ENCODE measurements at regions not wholly inside any gene's neighbourhood (a gene's known extent, or its start where the extent isn't known, plus 50 kb on each side); places are given as distances from the start of the nearest gene placed in this dataset.

DNA sequence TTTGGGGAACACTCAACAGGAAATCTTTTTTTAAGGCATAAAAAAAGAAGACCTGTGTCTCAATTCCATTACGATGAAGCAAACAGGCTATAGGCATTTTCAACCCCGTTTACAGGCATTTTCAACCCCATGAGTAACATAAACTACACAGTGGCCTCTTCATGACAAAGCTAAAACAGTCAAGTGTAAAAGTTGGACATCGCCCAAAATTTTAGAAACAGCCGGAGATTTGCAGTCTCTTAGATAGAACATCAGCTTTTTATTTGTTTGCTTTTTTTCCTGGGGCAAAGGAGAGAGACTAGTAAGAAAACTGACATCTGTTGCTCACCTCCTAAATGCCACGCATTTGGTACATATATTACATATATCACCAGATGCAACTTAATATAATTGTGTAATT, 173.7 kb downstream of the CMPK2 start:
- no peaks in the 10 kb centered on the region for H4K20me1 ChIP-seq (ENCODE audit: low read length)
- BruUV-seq (replicated peaks), result no TSS peak
- TF ChIP-seq, protein P1, sequence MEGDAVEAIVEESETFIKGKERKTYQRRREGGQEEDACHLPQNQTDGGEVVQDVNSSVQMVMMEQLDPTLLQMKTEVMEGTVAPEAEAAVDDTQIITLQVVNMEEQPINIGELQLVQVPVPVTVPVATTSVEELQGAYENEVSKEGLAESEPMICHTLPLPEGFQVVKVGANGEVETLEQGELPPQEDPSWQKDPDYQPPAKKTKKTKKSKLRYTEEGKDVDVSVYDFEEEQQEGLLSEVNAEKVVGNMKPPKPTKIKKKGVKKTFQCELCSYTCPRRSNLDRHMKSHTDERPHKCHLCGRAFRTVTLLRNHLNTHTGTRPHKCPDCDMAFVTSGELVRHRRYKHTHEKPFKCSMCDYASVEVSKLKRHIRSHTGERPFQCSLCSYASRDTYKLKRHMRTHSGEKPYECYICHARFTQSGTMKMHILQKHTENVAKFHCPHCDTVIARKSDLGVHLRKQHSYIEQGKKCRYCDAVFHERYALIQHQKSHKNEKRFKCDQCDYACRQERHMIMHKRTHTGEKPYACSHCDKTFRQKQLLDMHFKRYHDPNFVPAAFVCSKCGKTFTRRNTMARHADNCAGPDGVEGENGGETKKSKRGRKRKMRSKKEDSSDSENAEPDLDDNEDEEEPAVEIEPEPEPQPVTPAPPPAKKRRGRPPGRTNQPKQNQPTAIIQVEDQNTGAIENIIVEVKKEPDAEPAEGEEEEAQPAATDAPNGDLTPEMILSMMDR (conservative IDR thresholded peaks at IDR 0.05; ENCODE audit: low read depth, low read length), result no peak
- TF ChIP-seq EZH2 (IDR thresholded peaks at IDR 0.05; ENCODE audit: low read length, unreplicated experiment) (no peak), EZH2phosphoT487 (IDR thresholded peaks at IDR 0.05; ENCODE audit: borderline replicate concordance, low read length) (no peak)
- no peaks in the 10 kb centered on the region for H3F3A ChIP-seq (ENCODE audit: low read length, unreplicated experiment)
- no peaks in the 10 kb centered on the region for H3K4me1 ChIP-seq (ENCODE audit: insufficient read depth, low read length)
- no peak overlapping the region for H2AFZ ChIP-seq (ENCODE audit: low read length)
- intact Hi-C loops (cut with micrococcal nuclease), result no loop called here
- ATAC-seq, result no peak
- H3K9ac ChIP-seq (ENCODE audit: low read length), result no peak overlapping the region
- H3K36me3 ChIP-seq (ENCODE audit: low read depth, low read length), result no peaks in the 10 kb centered on the region
- H3K27ac ChIP-seq (ENCODE audit: low read length), result no peak overlapping the region
- no peaks in the 10 kb centered on the region for H3K9me3 ChIP-seq (ENCODE audit: low read length)
- H3K9me2 ChIP-seq (replicated peaks; ENCODE audit: low read length), result no peaks in the 10 kb centered on the region
- H3K4me2 ChIP-seq (ENCODE audit: low read length), result no peak overlapping the region
- DNase-seq, result no peak
- H3K79me2 ChIP-seq (ENCODE audit: low read length), result no peaks in the 10 kb centered on the region
- no peaks in the 10 kb centered on the region for H3K27me3 ChIP-seq (ENCODE audit: low read length)
- ChIA-PET CTCF (no interaction called here), POLR2A (ENCODE audit: unreplicated experiment) (no interaction called here)
- no peak overlapping the region for H3K4me3 ChIP-seq (ENCODE audit: low read length)

DNA sequence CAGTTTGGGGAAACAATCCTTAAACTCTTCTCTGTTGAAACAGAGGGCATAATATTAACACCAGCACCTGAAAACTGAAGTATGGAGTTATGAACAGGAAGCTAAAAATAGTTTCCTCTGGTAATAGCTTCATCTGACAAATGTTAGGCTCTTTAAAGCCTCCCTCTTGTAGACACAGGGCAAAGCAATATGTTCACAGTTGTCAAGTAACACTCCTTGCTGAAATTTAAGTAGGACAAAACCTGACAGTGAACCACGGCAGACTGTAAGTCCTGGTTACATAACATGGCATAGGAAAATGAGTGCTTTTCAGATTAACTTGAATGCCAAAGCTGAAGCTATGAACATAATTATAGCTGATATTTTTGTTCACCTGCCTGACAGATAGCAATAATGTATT, 172.9 kb downstream of the CMPK2 start:
- POLR2A ChIA-PET (ENCODE audit: unreplicated experiment), result no interaction called here

DNA sequence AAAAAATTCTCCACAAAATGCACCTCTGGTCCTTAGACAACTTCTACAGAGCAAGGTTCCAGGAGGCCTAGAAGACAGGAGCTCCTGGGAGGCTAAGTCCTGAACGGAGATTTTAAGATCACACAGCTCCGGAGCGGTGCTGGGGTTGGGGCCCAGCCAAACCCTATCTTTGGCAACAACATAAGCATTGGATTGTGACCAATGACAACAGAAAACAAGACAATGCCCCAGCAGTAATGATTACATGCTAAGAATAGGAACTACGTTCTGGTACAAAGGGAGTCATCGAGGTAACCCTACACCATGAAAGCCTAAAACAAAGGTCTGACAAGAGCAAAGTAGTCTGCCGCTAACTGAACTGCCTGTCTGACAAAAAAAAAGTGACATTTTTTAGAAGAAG, 171.2 kb downstream of the CMPK2 start:
- intact Hi-C loops (cut with micrococcal nuclease), result no loop called here
- no peaks in the 10 kb centered on the region for H3F3A ChIP-seq (ENCODE audit: low read length, unreplicated experiment)
- no peaks in the 10 kb centered on the region for H3K79me2 ChIP-seq (ENCODE audit: low read length)
- H4K20me1 ChIP-seq (ENCODE audit: low read length), result no peaks in the 10 kb centered on the region
- POLR2A ChIA-PET (ENCODE audit: unreplicated experiment), result no interaction called here
- H3K4me2 ChIP-seq (ENCODE audit: low read length), result no peak overlapping the region
- no peak overlapping the region for H3K4me3 ChIP-seq (ENCODE audit: low read length)
- no peaks in the 10 kb centered on the region for H3K9me2 ChIP-seq (replicated peaks; ENCODE audit: low read length)
- DNase-seq, result no peak
- no peak overlapping the region for H3K9ac ChIP-seq (ENCODE audit: low read length)
- no peaks in the 10 kb centered on the region for H3K27me3 ChIP-seq (ENCODE audit: low read length)
- H3K9me3 ChIP-seq (ENCODE audit: low read length), result no peaks in the 10 kb centered on the region
- no peak for ATAC-seq
- H3K27ac ChIP-seq (ENCODE audit: low read length), result no peak overlapping the region
- no peaks in the 10 kb centered on the region for H3K36me3 ChIP-seq (ENCODE audit: low read depth, low read length)
- CTCF ChIA-PET, result no interaction called here
- no peaks in the 10 kb centered on the region for H3K4me1 ChIP-seq (ENCODE audit: insufficient read depth, low read length)
- H2AFZ ChIP-seq (ENCODE audit: low read length), result no peak overlapping the region
- BruUV-seq (replicated peaks), result no TSS peak
- TF ChIP-seq, protein P1 (conservative IDR thresholded peaks at IDR 0.05; ENCODE audit: low read depth, low read length), result no peak
- TF ChIP-seq EZH2 (IDR thresholded peaks at IDR 0.05; ENCODE audit: low read length, unreplicated experiment), result no peak
- TF ChIP-seq EZH2phosphoT487 (IDR thresholded peaks at IDR 0.05; ENCODE audit: borderline replicate concordance, low read length), result no peak

More for the DNA sequence above, 172.9 kb downstream of the CMPK2 start:
- TF ChIP-seq EZH2 (IDR thresholded peaks at IDR 0.05; ENCODE audit: low read length, unreplicated experiment) (no peak), EZH2phosphoT487 (IDR thresholded peaks at IDR 0.05; ENCODE audit: borderline replicate concordance, low read length) (no peak)
- TF ChIP-seq, protein P1 (conservative IDR thresholded peaks at IDR 0.05; ENCODE audit: low read depth, low read length), result no peak
- Histone ChIP-seq H3K4me3 (ENCODE audit: low read length) (no peak overlapping the region), H3F3A (ENCODE audit: low read length, unreplicated experiment) (no peaks in the 10 kb centered on the region), H3K36me3 (ENCODE audit: low read depth, low read length) (no peaks in the 10 kb centered on the region), H3K4me1 (ENCODE audit: insufficient read depth, low read length) (no peaks in the 10 kb centered on the region), H2AFZ (ENCODE audit: low read length) (no peak overlapping the region), H4K20me1 (ENCODE audit: low read length) (no peaks in the 10 kb centered on the region), H3K9me3 (ENCODE audit: low read length) (no peaks in the 10 kb centered on the region), H3K27me3 (ENCODE audit: low read length) (no peaks in the 10 kb centered on the region), H3K9ac (ENCODE audit: low read length) (no peak overlapping the region), H3K79me2 (ENCODE audit: low read length) (no peaks in the 10 kb centered on the region), H3K9me2 (replicated peaks; ENCODE audit: low read length) (no peaks in the 10 kb centered on the region), H3K4me2 (ENCODE audit: low read length) (no peak overlapping the region), H3K27ac (ENCODE audit: low read length) (no peak overlapping the region)
- ATAC-seq (no peak), DNase-seq (no peak)
- BruUV-seq (replicated peaks), result no TSS peak
- CTCF ChIA-PET, result no interaction called here
- intact Hi-C loops (cut with micrococcal nuclease), result no loop called here
